WTC11 (cell line): ENCODE measurements at regions not wholly inside any gene's neighbourhood (a gene's known extent, or its start where the extent isn't known, plus 50 kb on each side); places are given as distances from the start of the nearest gene placed in this dataset.

Experiments used
- ATAC-seq: fragments of 200-7000 bp; cut with Tn5 transposase; 2 replicates; pipeline ENCODE4 v1.10.0; 2021; ENCODE audit warnings: mild to moderate bottlenecking, moderate library complexity
- CTCF ChIA-PET: fragments of 300-600 bp; sonication (Branson Sonifier 250); formaldehyde crosslinking; loops from one replicate; lab custom pipeline; 2021; ENCODE audit warnings: antibody characterized with exemption; lab: Charles Lee
- POLR2A ChIA-PET: fragments of 350-600 bp; sonication (Branson Sonifier 250); formaldehyde crosslinking; loops from one replicate; lab custom pipeline; 2021; ENCODE audit warnings: antibody characterized with exemption; lab: Charles Lee
- DNase-seq: peaks from one replicate; pipeline ENCODE4 v3.0.0; 2021; ENCODE audit warnings: low spot score
- H3K27ac Mint-ChIP-seq: 2 replicates; pipeline ENCODE4 v1.8.0; 2021; ENCODE audit warnings: mixed read lengths
- H3K27me3 Mint-ChIP-seq: 2 replicates; pipeline ENCODE4 v1.8.0; 2021; ENCODE audit warnings: low read depth, mild to moderate bottlenecking, moderate library complexity, mixed read lengths
- H3K36me3 Mint-ChIP-seq: 2 replicates; pipeline ENCODE4 v1.8.0; 2021; ENCODE audit warnings: mixed read lengths
- H3K4me1 Mint-ChIP-seq: 2 replicates; pipeline ENCODE4 v1.8.0; 2022; ENCODE audit warnings: mixed read lengths
- H3K4me3 Mint-ChIP-seq: 2 replicates; pipeline ENCODE4 v1.8.0; 2021; ENCODE audit warnings: mild to moderate bottlenecking, moderate library complexity, mixed read lengths
- H3K9me3 Mint-ChIP-seq: 2 replicates; pipeline ENCODE4 v1.8.0; 2021; ENCODE audit warnings: mixed read lengths
- ATF1 ChIP-seq: sonication (generic); formaldehyde crosslinking; IDR thresholded peaks from 2 replicates; pipeline ENCODE4 v1.8.1; 2023; ENCODE audit warnings: mild to moderate bottlenecking, moderate library complexity, missing genetic modification reagents
- ATF3 ChIP-seq: sonication (generic); formaldehyde crosslinking; conservative IDR thresholded peaks from 2 replicates; pipeline ENCODE4 v1.8.1; 2022; ENCODE audit warnings: mild to moderate bottlenecking, missing genetic modification reagents
- CREB1 ChIP-seq: sonication (generic); formaldehyde crosslinking; IDR thresholded peaks from 2 replicates; pipeline ENCODE4 v1.8.0; 2023; ENCODE audit warnings: mild to moderate bottlenecking, missing genetic modification reagents
- ESRRA ChIP-seq: sonication (generic); formaldehyde crosslinking; IDR thresholded peaks from 2 replicates; pipeline ENCODE4 v1.8.1; 2022; ENCODE audit warnings: mild to moderate bottlenecking, missing genetic modification reagents, borderline replicate concordance
- GABPB1 ChIP-seq: sonication (generic); formaldehyde crosslinking; IDR thresholded peaks from 2 replicates; pipeline ENCODE4 v1.8.1; 2023; ENCODE audit warnings: mild to moderate bottlenecking, missing genetic modification reagents
- HMGXB4 ChIP-seq: sonication (generic); formaldehyde crosslinking; IDR thresholded peaks from 2 replicates; pipeline ENCODE4 v1.8.1; 2023; ENCODE audit warnings: mild to moderate bottlenecking, moderate library complexity, missing genetic modification reagents
- IRF2 ChIP-seq: sonication (generic); formaldehyde crosslinking; IDR thresholded peaks from 2 replicates; pipeline ENCODE4 v1.8.0; 2022; ENCODE audit warnings: low read depth, missing genetic modification reagents, borderline replicate concordance
- JAZF1 ChIP-seq: fragments of 250-450 bp; sonication (Bioruptor Pico); IDR thresholded peaks from 2 replicates; pipeline ENCODE4 v1.9.0; 2021; ENCODE audit warnings: moderate library complexity, mild to moderate bottlenecking, inconsistent platforms
- NFATC4 ChIP-seq: fragments of 250-450 bp; sonication (Bioruptor Pico); IDR thresholded peaks from 2 replicates; pipeline ENCODE4 v1.9.0; 2021; ENCODE audit warnings: mild to moderate bottlenecking
- PREB ChIP-seq: sonication (generic); formaldehyde crosslinking; IDR thresholded peaks from 2 replicates; pipeline ENCODE4 v1.8.1; 2022; ENCODE audit warnings: mild to moderate bottlenecking, missing genetic modification reagents, moderate library complexity, borderline replicate concordance
- RELA ChIP-seq: sonication (generic); formaldehyde crosslinking; IDR thresholded peaks from 2 replicates; pipeline ENCODE4 v1.8.1; 2022; ENCODE audit warnings: missing genetic modification reagents, mild to moderate bottlenecking, borderline replicate concordance
- SMAD4 ChIP-seq: sonication (generic); formaldehyde crosslinking; IDR thresholded peaks from 2 replicates; pipeline ENCODE4 v1.8.0; 2022; ENCODE audit warnings: mild to moderate bottlenecking, missing genetic modification reagents
- STAT6 ChIP-seq: sonication (generic); formaldehyde crosslinking; conservative IDR thresholded peaks from 2 replicates; pipeline ENCODE4 v1.8.1; 2023; ENCODE audit warnings: mild to moderate bottlenecking, low read depth, missing genetic modification reagents, moderate library complexity
- ZBTB43 ChIP-seq: sonication (generic); formaldehyde crosslinking; IDR thresholded peaks from 2 replicates; pipeline ENCODE4 v1.8.1; 2023; ENCODE audit warnings: mild to moderate bottlenecking, missing genetic modification reagents
- ZNF138 ChIP-seq: sonication (generic); formaldehyde crosslinking; conservative IDR thresholded peaks from 2 replicates; pipeline ENCODE4 v1.8.1; 2022; ENCODE audit warnings: mild to moderate bottlenecking, moderate library complexity, missing genetic modification reagents
- ZNF263 ChIP-seq: sonication (generic); formaldehyde crosslinking; IDR thresholded peaks from 2 replicates; pipeline ENCODE4 v1.8.1; 2022; ENCODE audit warnings: low read depth, mild to moderate bottlenecking, moderate library complexity, missing genetic modification reagents
- ZNF425 ChIP-seq: fragments of 250-450 bp; sonication (Bioruptor Pico); conservative IDR thresholded peaks from 2 replicates; pipeline ENCODE4 v1.9.0; 2021; ENCODE audit warnings: mild to moderate bottlenecking
- ZNF512 ChIP-seq: sonication (generic); formaldehyde crosslinking; IDR thresholded peaks from 2 replicates; pipeline ENCODE4 v1.8.1; 2022; ENCODE audit warnings: missing genetic modification reagents, borderline replicate concordance

- ATAC-seq (no peak), DNase-seq (no peak)
- H3K4me3 Mint-ChIP-seq, result no peak overlapping the region
- no peaks in the 10 kb centered on the region for H3K36me3 Mint-ChIP-seq
- no peak overlapping the region for H3K27ac Mint-ChIP-seq
- H3K27me3 Mint-ChIP-seq, result no peaks in the 10 kb centered on the region
- ChIA-PET CTCF (no interaction called here), POLR2A (interaction anchor here (0.7 kb wide), 1 partner anchor 101 kb away, joined by 3 read pairs; no protein-coding TSS in a partner anchor)
- TF ChIP-seq ZBTB43 (CRISPR knock-in tag) (no peak), NFATC4 (no peak)
- H3K4me1 Mint-ChIP-seq, result no peaks in the 10 kb centered on the region
- no peaks in the 10 kb centered on the region for H3K9me3 Mint-ChIP-seq
Observed at GRCh38 chr16:73390491-73390890, 342.6 kb upstream of the ZFHX3 start.

GRCh38 chr16:73389085-73389484, 341.2 kb upstream of the ZFHX3 start:
- no peak for ATAC-seq
- TF ChIP-seq ZNF425 (CRISPR knock-in tag), result no peak
- no peak for TF ChIP-seq ZNF138 (CRISPR knock-in tag)
- TF ChIP-seq IRF2 (CRISPR knock-in tag), result no peak
- TF ChIP-seq HMGXB4 (CRISPR knock-in tag), result no peak
- no peak for TF ChIP-seq ZBTB43 (CRISPR knock-in tag)
- TF ChIP-seq ZNF512 (CRISPR knock-in tag), result no peak
- TF ChIP-seq CREB1 (CRISPR knock-in tag), result no peak
- no peak for TF ChIP-seq ATF1
- no peak for TF ChIP-seq ZNF263 (CRISPR knock-in tag)
- no peak for TF ChIP-seq JAZF1 (CRISPR knock-in tag)
- TF ChIP-seq GABPB1 (CRISPR knock-in tag), result no peak
- no peak for TF ChIP-seq SMAD4 (CRISPR knock-in tag)
- no peak for TF ChIP-seq ESRRA (CRISPR knock-in tag)
- TF ChIP-seq ATF3 (CRISPR knock-in tag), result no peak
- no peak for TF ChIP-seq STAT6
- TF ChIP-seq RELA (CRISPR knock-in tag), result no peak
- TF ChIP-seq PREB (CRISPR knock-in tag), result no peak
- H3K36me3 Mint-ChIP-seq, result no peaks in the 10 kb centered on the region
- no peaks in the 10 kb centered on the region for H3K9me3 Mint-ChIP-seq
- H3K27me3 Mint-ChIP-seq, result no peaks in the 10 kb centered on the region
- H3K4me1 Mint-ChIP-seq, result no peaks in the 10 kb centered on the region
- ChIA-PET POLR2A (no interaction called here), CTCF (no interaction called here)
- H3K27ac Mint-ChIP-seq, result no peak overlapping the region
- DNase-seq, result no peak
- no peak overlapping the region for H3K4me3 Mint-ChIP-seq
